ENCODE measurements at regions not wholly inside any gene's neighbourhood (a gene's known extent, or its start where the extent isn't known, plus 50 kb on each side); places are given as distances from the start of the nearest gene placed in this dataset.

GRCh38 chr10:130934293-130935127 is 377.0 kb downstream of the TCERG1L start:
- WGBS (ENCODE audit: extremely low coverage, insufficient coverage, low lambda C conversion rate), result no CpG with 5 or more reads among the region's 13 CpGs
- peak; percentile 97 for DNase-seq
- Histone ChIP-seq H3K4ac (ENCODE audit: low read depth, low read length) (no peak overlapping the region), H2BK15ac (replicated peaks; ENCODE audit: low read depth) (no peak overlapping the region), H3K23ac (ENCODE audit: low read length) (no peak overlapping the region), H3K79me1 (ENCODE audit: low read length) (no peaks in the 10 kb centered on the region), H3K9ac (ENCODE audit: low read length) (no peak overlapping the region), H3K27me3 (ENCODE audit: insufficient read depth, low read length, poor library complexity) (no peaks in the 10 kb centered on the region), H4K5ac (ENCODE audit: low read length) (no peak overlapping the region), H3K18ac (ENCODE audit: low read length) (peak overlapping the region; percentile 10), H3K4me2 (ENCODE audit: low read length) (no peak overlapping the region), H3K36me3 (ENCODE audit: control insufficient read depth, insufficient read depth, low read length) (no peaks in the 10 kb centered on the region), H3K27ac (ENCODE audit: low read depth, low read length) (peak overlapping the region; percentile 41), H2BK5ac (ENCODE audit: low read length) (peak overlapping the region; percentile 62), H3K4me3 (ENCODE audit: low read length) (no peak overlapping the region), H2BK120ac (ENCODE audit: low read depth, low read length) (no peak overlapping the region), H3K4me1 (ENCODE audit: control insufficient read depth, low read depth, low read length) (peaks cover 14% of the 10 kb centered on the region), H4K8ac (ENCODE audit: low read depth, low read length) (no peak overlapping the region), H3K56ac (ENCODE audit: low read length) (peak overlapping the region; percentile 51), H3K79me2 (ENCODE audit: control insufficient read depth, insufficient read depth, low read length) (no peaks in the 10 kb centered on the region), H2AK5ac (ENCODE audit: low read length) (no peak overlapping the region)

- DNase-seq, result peak; percentile 85
These were observed 376.4 kb downstream of the TCERG1L start for GRCh38 chr10:130935128-130935439.

GRCh38 chr10:130935897-130936550 is 375.5 kb downstream of the TCERG1L start:
- WGBS (ENCODE audit: extremely low coverage, insufficient coverage, low lambda C conversion rate), result no CpG with 5 or more reads among the region's 9 CpGs
- H3K4me1 ChIP-seq (ENCODE audit: control insufficient read depth, low read depth, low read length), result peaks cover 14% of the 10 kb centered on the region
- no peaks in the 10 kb centered on the region for H3K36me3 ChIP-seq (ENCODE audit: control insufficient read depth, insufficient read depth, low read length)
- no peaks in the 10 kb centered on the region for H3K79me2 ChIP-seq (ENCODE audit: control insufficient read depth, insufficient read depth, low read length)
- no peak overlapping the region for H2BK120ac ChIP-seq (ENCODE audit: low read depth, low read length)
- H3K27ac ChIP-seq (ENCODE audit: low read depth, low read length), result no peak overlapping the region
- no peak overlapping the region for H2AK5ac ChIP-seq (ENCODE audit: low read length)
- H3K79me1 ChIP-seq (ENCODE audit: low read length), result no peaks in the 10 kb centered on the region
- no peak overlapping the region for H2BK5ac ChIP-seq (ENCODE audit: low read length)
- H4K5ac ChIP-seq (ENCODE audit: low read length), result no peak overlapping the region
- H3K4me3 ChIP-seq (ENCODE audit: low read length), result no peak overlapping the region
- no peak overlapping the region for H3K9ac ChIP-seq (ENCODE audit: low read length)
- no peak overlapping the region for H3K18ac ChIP-seq (ENCODE audit: low read length)
- DNase-seq, result peak; percentile 35
- no peak overlapping the region for H3K23ac ChIP-seq (ENCODE audit: low read length)
- H2BK15ac ChIP-seq (replicated peaks; ENCODE audit: low read depth), result no peak overlapping the region
- no peaks in the 10 kb centered on the region for H3K27me3 ChIP-seq (ENCODE audit: insufficient read depth, low read length, poor library complexity)
- H3K56ac ChIP-seq (ENCODE audit: low read length), result peak overlapping the region; percentile 3
- H4K8ac ChIP-seq (ENCODE audit: low read depth, low read length), result no peak overlapping the region
- H3K4ac ChIP-seq (ENCODE audit: low read depth, low read length), result peak overlapping the region; percentile 42
- H3K4me2 ChIP-seq (ENCODE audit: low read length), result no peak overlapping the region

More at GRCh38 chr10:130935128-130935439, 376.4 kb downstream of the TCERG1L start:
- Histone ChIP-seq H3K79me2 (ENCODE audit: control insufficient read depth, insufficient read depth, low read length) (no peaks in the 10 kb centered on the region), H2BK5ac (ENCODE audit: low read length) (no peak overlapping the region), H3K27me3 (ENCODE audit: insufficient read depth, low read length, poor library complexity) (no peaks in the 10 kb centered on the region), H3K36me3 (ENCODE audit: control insufficient read depth, insufficient read depth, low read length) (no peaks in the 10 kb centered on the region), H2BK120ac (ENCODE audit: low read depth, low read length) (no peak overlapping the region), H3K4me1 (ENCODE audit: control insufficient read depth, low read depth, low read length) (peaks cover 14% of the 10 kb centered on the region), H3K4me2 (ENCODE audit: low read length) (no peak overlapping the region), H3K4ac (ENCODE audit: low read depth, low read length) (no peak overlapping the region), H2AK5ac (ENCODE audit: low read length) (no peak overlapping the region), H3K27ac (ENCODE audit: low read depth, low read length) (peak overlapping the region; percentile 34), H4K8ac (ENCODE audit: low read depth, low read length) (no peak overlapping the region), H3K4me3 (ENCODE audit: low read length) (no peak overlapping the region), H3K18ac (ENCODE audit: low read length) (no peak overlapping the region), H3K9ac (ENCODE audit: low read length) (no peak overlapping the region), H3K23ac (ENCODE audit: low read length) (no peak overlapping the region), H4K5ac (ENCODE audit: low read length) (no peak overlapping the region), H3K56ac (ENCODE audit: low read length) (no peak overlapping the region), H2BK15ac (replicated peaks; ENCODE audit: low read depth) (no peak overlapping the region), H3K79me1 (ENCODE audit: low read length) (no peaks in the 10 kb centered on the region)
- no CpG with 5 or more reads among the region's 5 CpGs for WGBS (ENCODE audit: extremely low coverage, insufficient coverage, low lambda C conversion rate)

- no peak overlapping the region for H3K9ac ChIP-seq (ENCODE audit: low read length)
- no peak overlapping the region for H3K27ac ChIP-seq (ENCODE audit: low read depth, low read length)
- no peak overlapping the region for H3K23ac ChIP-seq (ENCODE audit: low read length)
- DNase-seq, result no peak
- H3K4ac ChIP-seq (ENCODE audit: low read depth, low read length), result no peak overlapping the region
- H4K8ac ChIP-seq (ENCODE audit: low read depth, low read length), result no peak overlapping the region
- no peak overlapping the region for H3K18ac ChIP-seq (ENCODE audit: low read length)
- H3K79me2 ChIP-seq (ENCODE audit: control insufficient read depth, insufficient read depth, low read length), result no peaks in the 10 kb centered on the region
- H3K4me1 ChIP-seq (ENCODE audit: control insufficient read depth, low read depth, low read length), result peaks cover 14% of the 10 kb centered on the region
- no peak overlapping the region for H3K4me3 ChIP-seq (ENCODE audit: low read length)
- no peak overlapping the region for H2BK5ac ChIP-seq (ENCODE audit: low read length)
- H3K56ac ChIP-seq (ENCODE audit: low read length), result no peak overlapping the region
- no CpG with 5 or more reads among the region's 5 CpGs for WGBS (ENCODE audit: extremely low coverage, insufficient coverage, low lambda C conversion rate)
- H4K5ac ChIP-seq (ENCODE audit: low read length), result no peak overlapping the region
- H3K27me3 ChIP-seq (ENCODE audit: insufficient read depth, low read length, poor library complexity), result no peaks in the 10 kb centered on the region
- H3K79me1 ChIP-seq (ENCODE audit: low read length), result no peaks in the 10 kb centered on the region
- no peak overlapping the region for H3K4me2 ChIP-seq (ENCODE audit: low read length)
- H2AK5ac ChIP-seq (ENCODE audit: low read length), result no peak overlapping the region
- no peak overlapping the region for H2BK120ac ChIP-seq (ENCODE audit: low read depth, low read length)
- H2BK15ac ChIP-seq (replicated peaks; ENCODE audit: low read depth), result no peak overlapping the region
- H3K36me3 ChIP-seq (ENCODE audit: control insufficient read depth, insufficient read depth, low read length), result no peaks in the 10 kb centered on the region
These were observed 374.7 kb downstream of the TCERG1L start for GRCh38 chr10:130936851-130937250.

- Histone ChIP-seq H3K18ac (ENCODE audit: low read length) (no peak overlapping the region), H3K4ac (ENCODE audit: low read depth, low read length) (no peak overlapping the region), H3K56ac (ENCODE audit: low read length) (no peak overlapping the region), H2BK120ac (ENCODE audit: low read depth, low read length) (no peak overlapping the region), H3K79me2 (ENCODE audit: control insufficient read depth, insufficient read depth, low read length) (no peaks in the 10 kb centered on the region), H3K4me3 (ENCODE audit: low read length) (no peak overlapping the region), H2BK5ac (ENCODE audit: low read length) (no peak overlapping the region), H3K9ac (ENCODE audit: low read length) (no peak overlapping the region), H3K79me1 (ENCODE audit: low read length) (no peaks in the 10 kb centered on the region), H4K8ac (ENCODE audit: low read depth, low read length) (no peak overlapping the region), H3K27ac (ENCODE audit: low read depth, low read length) (no peak overlapping the region), H3K4me1 (ENCODE audit: control insufficient read depth, low read depth, low read length) (peaks cover 14% of the 10 kb centered on the region), H2AK5ac (ENCODE audit: low read length) (no peak overlapping the region), H3K36me3 (ENCODE audit: control insufficient read depth, insufficient read depth, low read length) (no peaks in the 10 kb centered on the region), H3K4me2 (ENCODE audit: low read length) (no peak overlapping the region), H2BK15ac (replicated peaks; ENCODE audit: low read depth) (no peak overlapping the region), H4K5ac (ENCODE audit: low read length) (no peak overlapping the region), H3K27me3 (ENCODE audit: insufficient read depth, low read length, poor library complexity) (no peaks in the 10 kb centered on the region), H3K23ac (ENCODE audit: low read length) (no peak overlapping the region)
- WGBS (ENCODE audit: extremely low coverage, insufficient coverage, low lambda C conversion rate), result no CpG with 5 or more reads among the region's 11 CpGs
- DNase-seq, result no peak
These were observed 373.5 kb downstream of the TCERG1L start for GRCh38 chr10:130938051-130938450.

All from mesendoderm (in vitro differentiated cells).